ENCODE measurements at regions not wholly inside any gene's neighbourhood (a gene's known extent, or its start where the extent isn't known, plus 50 kb on each side); places are given as distances from the start of the nearest gene placed in this dataset.

GRCh38 chr12:74426091-74426490 is 111.5 kb upstream of the ATXN7L3B start:
- H3K4me3 ChIP-seq = no peak overlapping the region

GRCh38 chr12:74429535-74429934 is 108.1 kb upstream of the ATXN7L3B start:
- no peaks in the 10 kb centered on the region for H3K36me3 ChIP-seq
- H3K4me3 ChIP-seq = no peak overlapping the region
- H3K4me1 ChIP-seq = no peaks in the 10 kb centered on the region
- H3K27me3 ChIP-seq = no peaks in the 10 kb centered on the region
- TF ChIP-seq EP300 (IDR thresholded peaks at IDR 0.05) (no peak), CTCF (IDR thresholded peaks at IDR 0.05) (no peak), POLR2A (IDR thresholded peaks at IDR 0.05) (no peak)
- no peak overlapping the region for H3K27ac ChIP-seq
- no peaks in the 10 kb centered on the region for H3K9me3 ChIP-seq
- no peak for DNase-seq (ENCODE audit: low spot score in 2 of 2)

More at GRCh38 chr12:74426091-74426490, 111.5 kb upstream of the ATXN7L3B start:
- no peaks in the 10 kb centered on the region for H3K36me3 ChIP-seq
- DNase-seq (ENCODE audit: low spot score in 2 of 2) = no peak
- no peaks in the 10 kb centered on the region for H3K4me1 ChIP-seq
- no peak overlapping the region for H3K27ac ChIP-seq
- H3K27me3 ChIP-seq = no peaks in the 10 kb centered on the region
- H3K9me3 ChIP-seq = no peaks in the 10 kb centered on the region
- TF ChIP-seq POLR2A (IDR thresholded peaks at IDR 0.05) (no peak), EP300 (IDR thresholded peaks at IDR 0.05) (no peak), CTCF (IDR thresholded peaks at IDR 0.05) (no peak)

- TF ChIP-seq POLR2A (IDR thresholded peaks at IDR 0.05) = no peak
- DNase-seq (ENCODE audit: low spot score in 2 of 2) = no peak
- Histone ChIP-seq H3K9me3 (no peaks in the 10 kb centered on the region), H3K27me3 (no peaks in the 10 kb centered on the region), H3K27ac (no peak overlapping the region), H3K4me1 (no peaks in the 10 kb centered on the region), H3K36me3 (no peaks in the 10 kb centered on the region), H3K4me3 (no peak overlapping the region)
- 75 to 76% methylated on average over 1 of the region's 1 CpG for WGBS, 2 donors
Observed at GRCh38 chr12:74431801-74432200, 105.8 kb upstream of the ATXN7L3B start.

GRCh38 chr12:74440469-74440868 is 97.2 kb upstream of the ATXN7L3B start:
- TF ChIP-seq POLR2A (IDR thresholded peaks at IDR 0.05) = no peak
- no peak for TF ChIP-seq EP300 (IDR thresholded peaks at IDR 0.05)
- no peak for TF ChIP-seq CTCF (IDR thresholded peaks at IDR 0.05)
- no peaks in the 10 kb centered on the region for H3K27me3 ChIP-seq
- no peak overlapping the region for H3K4me3 ChIP-seq
- no peaks in the 10 kb centered on the region for H3K36me3 ChIP-seq
- H3K4me1 ChIP-seq = no peaks in the 10 kb centered on the region
- no peak overlapping the region for H3K27ac ChIP-seq
- H3K9me3 ChIP-seq = no peaks in the 10 kb centered on the region
- no peak for DNase-seq (ENCODE audit: low spot score in 2 of 2)

GRCh38 chr12:74441872-74442271 is 95.8 kb upstream of the ATXN7L3B start:
- Histone ChIP-seq H3K27ac (no peak overlapping the region), H3K4me3 (no peak overlapping the region), H3K4me1 (no peaks in the 10 kb centered on the region), H3K9me3 (no peaks in the 10 kb centered on the region), H3K27me3 (no peaks in the 10 kb centered on the region), H3K36me3 (no peaks in the 10 kb centered on the region)
- TF ChIP-seq CTCF (IDR thresholded peaks at IDR 0.05) (no peak), POLR2A (IDR thresholded peaks at IDR 0.05) (no peak), EP300 (IDR thresholded peaks at IDR 0.05) (no peak)
- WGBS, 2 donors = 56 to 59% methylated on average over 4 of the region's 4 CpGs
- DNase-seq (ENCODE audit: low spot score in 2 of 2) = no peak

- Histone ChIP-seq H3K36me3 (no peaks in the 10 kb centered on the region), H3K4me3 (no peak overlapping the region), H3K9me3 (no peaks in the 10 kb centered on the region), H3K4me1 (no peaks in the 10 kb centered on the region), H3K27me3 (no peaks in the 10 kb centered on the region), H3K27ac (no peak overlapping the region)
- TF ChIP-seq CTCF (IDR thresholded peaks at IDR 0.05) (no peak), POLR2A (IDR thresholded peaks at IDR 0.05) (no peak), EP300 (IDR thresholded peaks at IDR 0.05) (no peak)
- WGBS, 2 donors = 72 to 82% methylated on average over 2 of the region's 2 CpGs
- DNase-seq (ENCODE audit: low spot score in 2 of 2) = no peak
Observed at GRCh38 chr12:74446466-74446865, 91.2 kb upstream of the ATXN7L3B start.

Measured in tibial nerve (tissue), 4 donors.